ENCODE measurements at regions not wholly inside any gene's neighbourhood (a gene's known extent, or its start where the extent isn't known, plus 50 kb on each side); places are given as distances from the start of the nearest gene placed in this dataset.
"Not testable (repeated sequence)": the region's sequence is repeated elsewhere in the genome, so short reads cannot be mapped to it uniquely, and the experiment has no call there.

- DNase-seq: no peak
- 21 to 44% (median 40%) methylated on average over 1 of the region's 1 CpG for WGBS, 5 donors
- no peaks in the 10 kb centered on the region for H3K36me3 ChIP-seq
- intact Hi-C loops (cut with DNase I; ENCODE audit: low total_unique reads): no loop called here
- no peak overlapping the region for H3K27ac ChIP-seq
- no peaks in the 10 kb centered on the region for H3K27me3 ChIP-seq (replicated peaks in 1 of 7)
- TF ChIP-seq POLR2AphosphoS5 (IDR thresholded peaks at IDR 0.05): no peak
- TF ChIP-seq POLR2A (IDR thresholded peaks at IDR 0.05): no peak
- TF ChIP-seq, protein P1, sequence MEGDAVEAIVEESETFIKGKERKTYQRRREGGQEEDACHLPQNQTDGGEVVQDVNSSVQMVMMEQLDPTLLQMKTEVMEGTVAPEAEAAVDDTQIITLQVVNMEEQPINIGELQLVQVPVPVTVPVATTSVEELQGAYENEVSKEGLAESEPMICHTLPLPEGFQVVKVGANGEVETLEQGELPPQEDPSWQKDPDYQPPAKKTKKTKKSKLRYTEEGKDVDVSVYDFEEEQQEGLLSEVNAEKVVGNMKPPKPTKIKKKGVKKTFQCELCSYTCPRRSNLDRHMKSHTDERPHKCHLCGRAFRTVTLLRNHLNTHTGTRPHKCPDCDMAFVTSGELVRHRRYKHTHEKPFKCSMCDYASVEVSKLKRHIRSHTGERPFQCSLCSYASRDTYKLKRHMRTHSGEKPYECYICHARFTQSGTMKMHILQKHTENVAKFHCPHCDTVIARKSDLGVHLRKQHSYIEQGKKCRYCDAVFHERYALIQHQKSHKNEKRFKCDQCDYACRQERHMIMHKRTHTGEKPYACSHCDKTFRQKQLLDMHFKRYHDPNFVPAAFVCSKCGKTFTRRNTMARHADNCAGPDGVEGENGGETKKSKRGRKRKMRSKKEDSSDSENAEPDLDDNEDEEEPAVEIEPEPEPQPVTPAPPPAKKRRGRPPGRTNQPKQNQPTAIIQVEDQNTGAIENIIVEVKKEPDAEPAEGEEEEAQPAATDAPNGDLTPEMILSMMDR (IDR thresholded peaks at IDR 0.05 in 8 of 11, conservative IDR thresholded peaks at IDR 0.05 in 3 of 11): no peak
- no peak overlapping the region for H3K4me3 ChIP-seq
- no peaks in the 10 kb centered on the region for H3K4me1 ChIP-seq
- H3K9me3 ChIP-seq: peaks cover 0 to 25% (median 3%) of the 10 kb centered on the region in 8 donors
Measured at GRCh38 chr4:85050736-85051135, 84.2 kb upstream of the WDFY3 start.

DNA sequence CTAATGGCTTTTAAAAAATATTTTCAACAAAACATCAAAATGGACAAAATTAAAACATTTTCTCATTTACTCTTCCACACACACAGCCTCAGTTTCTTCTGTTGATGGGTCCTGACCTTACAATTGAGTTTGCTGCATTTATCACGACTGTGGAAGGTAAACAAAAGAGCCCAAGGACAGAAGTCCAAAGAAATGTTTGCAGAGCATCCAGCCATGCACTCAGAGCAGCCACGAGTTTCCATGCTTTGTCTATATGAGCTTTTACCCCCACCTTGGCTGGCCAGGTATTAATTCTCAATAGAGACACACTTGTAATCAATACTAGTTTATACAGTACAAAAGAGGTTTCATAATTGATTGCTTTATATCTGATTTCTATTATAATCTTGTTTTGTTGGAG is 85.0 kb upstream of the WDFY3 start:
- no peaks in the 10 kb centered on the region for H3K4me1 ChIP-seq
- no peak overlapping the region for H3K27ac ChIP-seq
- no peak for DNase-seq
- H3K9me3 ChIP-seq: peaks cover 0 to 25% (median 3%) of the 10 kb centered on the region in 8 donors
- H3K36me3 ChIP-seq: no peaks in the 10 kb centered on the region
- intact Hi-C loops (cut with DNase I; ENCODE audit: low total_unique reads): no loop called here
- no peaks in the 10 kb centered on the region for H3K27me3 ChIP-seq (replicated peaks in 1 of 7)
- no peak for TF ChIP-seq POLR2A (IDR thresholded peaks at IDR 0.05)
- TF ChIP-seq, protein P1 (IDR thresholded peaks at IDR 0.05 in 8 of 11, conservative IDR thresholded peaks at IDR 0.05 in 3 of 11): no peak
- no peak for TF ChIP-seq POLR2AphosphoS5 (IDR thresholded peaks at IDR 0.05)
- 31 to 52% (median 40%) methylated on average over 2 of the region's 2 CpGs for WGBS, 5 donors
- no peak overlapping the region for H3K4me3 ChIP-seq

- 50 to 74% (median 70%) methylated on average over 3 of the region's 3 CpGs for WGBS, 5 donors
- H3K27ac ChIP-seq; H3K9me3 ChIP-seq; intact Hi-C loops (cut with DNase I; ENCODE audit: low total_unique reads); DNase-seq; H3K36me3 ChIP-seq; H3K27me3 ChIP-seq (replicated peaks in 1 of 7); H3K4me3 ChIP-seq; H3K4me1 ChIP-seq: not testable (repeated sequence)
Measured at GRCh38 chr4:85054925-85055324, 88.4 kb upstream of the WDFY3 start.

GRCh38 chr4:85058551-85058950 is 92.1 kb upstream of the WDFY3 start:
- no peak overlapping the region for H3K4me3 ChIP-seq
- peaks cover 0 to 6% (median 0%) of the 10 kb centered on the region in 8 donors for H3K9me3 ChIP-seq
- no peak overlapping the region for H3K27ac ChIP-seq
- no peaks in the 10 kb centered on the region for H3K4me1 ChIP-seq
- H3K27me3 ChIP-seq (replicated peaks in 1 of 7): no peaks in the 10 kb centered on the region
- no peaks in the 10 kb centered on the region for H3K36me3 ChIP-seq
- intact Hi-C loops (cut with DNase I; ENCODE audit: low total_unique reads): no loop called here
- WGBS, 5 donors: 90 to 97% (median 93%) methylated on average over 3 of the region's 3 CpGs
- no peak for TF ChIP-seq POLR2AphosphoS5 (IDR thresholded peaks at IDR 0.05)
- TF ChIP-seq POLR2A (IDR thresholded peaks at IDR 0.05): no peak
- TF ChIP-seq, protein P1 (IDR thresholded peaks at IDR 0.05 in 8 of 11, conservative IDR thresholded peaks at IDR 0.05 in 3 of 11): no peak
- no peak for DNase-seq

DNA sequence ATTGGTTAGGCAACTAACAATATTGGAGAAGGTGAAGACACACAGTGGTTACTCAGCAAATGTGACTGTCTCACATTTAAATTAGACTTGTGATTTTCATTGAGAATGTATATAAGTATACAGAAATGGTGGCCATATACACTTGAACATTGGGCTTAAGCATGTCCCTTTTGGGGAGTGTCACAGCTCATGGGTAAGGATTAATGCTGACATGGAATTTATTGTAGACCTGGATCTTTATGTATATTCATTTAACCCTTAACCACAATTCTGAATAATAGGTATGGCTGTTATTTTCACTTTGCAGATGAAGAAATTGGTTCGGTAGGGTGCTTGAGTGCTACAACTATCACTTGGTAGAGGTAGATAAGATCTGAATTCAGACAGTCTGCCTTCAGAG is 95.5 kb upstream of the WDFY3 start:
- no peaks in the 10 kb centered on the region for H3K36me3 ChIP-seq
- intact Hi-C loops (cut with DNase I; ENCODE audit: low total_unique reads): no loop called here
- H3K4me3 ChIP-seq: no peak overlapping the region
- 88 to 100% (median 96%) methylated on average over 1 of the region's 1 CpG for WGBS, 5 donors
- no peak overlapping the region for H3K27ac ChIP-seq
- H3K4me1 ChIP-seq: no peaks in the 10 kb centered on the region
- TF ChIP-seq, protein P1 (IDR thresholded peaks at IDR 0.05 in 8 of 11, conservative IDR thresholded peaks at IDR 0.05 in 3 of 11): no peak
- TF ChIP-seq POLR2A (IDR thresholded peaks at IDR 0.05): no peak
- no peak for TF ChIP-seq POLR2AphosphoS5 (IDR thresholded peaks at IDR 0.05)
- no peak for DNase-seq
- H3K9me3 ChIP-seq: no peaks in the 10 kb centered on the region
- H3K27me3 ChIP-seq (replicated peaks in 1 of 7): no peaks in the 10 kb centered on the region
